ENCODE measurements at regions not wholly inside any gene's neighbourhood (a gene's known extent, or its start where the extent isn't known, plus 50 kb on each side); places are given as distances from the start of the nearest gene placed in this dataset.

DNA sequence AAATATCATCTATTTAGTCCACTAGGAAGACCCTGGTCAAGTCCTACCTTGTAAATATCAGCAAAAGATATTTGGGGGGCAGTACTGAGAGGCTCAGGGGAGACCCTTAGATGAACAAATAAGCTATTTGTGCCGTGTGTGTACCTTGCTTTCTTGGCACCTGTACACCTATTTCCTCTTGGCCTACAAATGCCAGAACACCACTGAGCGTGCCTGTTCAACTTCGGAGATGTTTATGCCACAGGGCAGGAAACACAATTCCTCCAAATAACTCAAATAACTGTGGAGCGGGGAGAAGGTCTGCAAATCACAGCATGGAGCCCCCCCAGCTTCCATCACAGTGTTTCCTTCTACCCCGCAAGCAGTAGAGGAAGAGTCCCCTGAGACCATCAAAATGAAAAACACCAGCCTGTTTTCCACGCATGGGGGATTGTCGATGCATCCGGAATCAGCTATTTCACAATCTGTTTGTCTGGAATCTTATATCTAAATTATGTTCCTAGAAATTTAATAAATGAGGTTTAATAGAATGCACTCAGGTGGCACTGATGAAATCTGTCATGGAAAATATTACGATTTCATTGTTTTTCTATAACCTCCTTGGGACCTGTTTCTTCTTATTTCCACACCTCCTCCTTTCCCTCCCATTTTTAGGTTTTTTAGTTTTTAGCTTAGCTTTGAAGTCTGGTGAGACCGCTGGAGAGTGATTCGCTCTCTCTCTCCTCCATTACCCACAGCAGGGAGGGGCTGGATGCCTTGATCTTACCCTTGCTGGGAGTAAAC is 254.0 kb upstream of the SRRM4 start:
- TF ChIP-seq, protein P1, sequence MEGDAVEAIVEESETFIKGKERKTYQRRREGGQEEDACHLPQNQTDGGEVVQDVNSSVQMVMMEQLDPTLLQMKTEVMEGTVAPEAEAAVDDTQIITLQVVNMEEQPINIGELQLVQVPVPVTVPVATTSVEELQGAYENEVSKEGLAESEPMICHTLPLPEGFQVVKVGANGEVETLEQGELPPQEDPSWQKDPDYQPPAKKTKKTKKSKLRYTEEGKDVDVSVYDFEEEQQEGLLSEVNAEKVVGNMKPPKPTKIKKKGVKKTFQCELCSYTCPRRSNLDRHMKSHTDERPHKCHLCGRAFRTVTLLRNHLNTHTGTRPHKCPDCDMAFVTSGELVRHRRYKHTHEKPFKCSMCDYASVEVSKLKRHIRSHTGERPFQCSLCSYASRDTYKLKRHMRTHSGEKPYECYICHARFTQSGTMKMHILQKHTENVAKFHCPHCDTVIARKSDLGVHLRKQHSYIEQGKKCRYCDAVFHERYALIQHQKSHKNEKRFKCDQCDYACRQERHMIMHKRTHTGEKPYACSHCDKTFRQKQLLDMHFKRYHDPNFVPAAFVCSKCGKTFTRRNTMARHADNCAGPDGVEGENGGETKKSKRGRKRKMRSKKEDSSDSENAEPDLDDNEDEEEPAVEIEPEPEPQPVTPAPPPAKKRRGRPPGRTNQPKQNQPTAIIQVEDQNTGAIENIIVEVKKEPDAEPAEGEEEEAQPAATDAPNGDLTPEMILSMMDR (conservative IDR thresholded peaks at IDR 0.05 in 1 of 2, IDR thresholded peaks at IDR 0.05 in 1 of 2; ENCODE audit: low read depth in 1 of 2, low read length in 2 of 2), result no peak
- no peak for TF ChIP-seq EZH2 (IDR thresholded peaks at IDR 0.05; ENCODE audit: low read length, missing control alignments)
